GM23338 (cell line): ENCODE measurements at regions not wholly inside any gene's neighbourhood (a gene's known extent, or its start where the extent isn't known, plus 50 kb on each side); places are given as distances from the start of the nearest gene placed in this dataset.
"Not testable (repeated sequence)": the region's sequence is repeated elsewhere in the genome, so short reads cannot be mapped to it uniquely, and the experiment has no call there.

Experiments used
- EZH2 ChIP-seq: fragments of 200-600 bp; sonication (generic); IDR thresholded peaks from one replicate; pipeline ENCODE4 v1.8.0; 2017; ENCODE audit warnings: antibody characterized with exemption, mild to moderate bottlenecking, low read depth; ENCODE audit not compliant: unreplicated experiment
- EZH2phosphoT487 ChIP-seq: fragments of 200-600 bp; sonication (generic); IDR thresholded peaks from one replicate; pipeline ENCODE4 v1.8.1; 2018; ENCODE audit warnings: antibody characterized with exemption; ENCODE audit not compliant: unreplicated experiment
- POLR2AphosphoS5 ChIP-seq: IDR thresholded peaks from 2 replicates; pipeline ENCODE4 v1.6.1; 2016; ENCODE audit warnings: antibody characterized with exemption, low read depth
- TF ChIP-seq, protein P1 (sequence below), 2 experiments: fragments of 200-600 bp in 1 of 2; sonication (generic) in 1 of 2; conservative IDR thresholded peaks; 2 replicates each; pipeline versions ENCODE4 v1.5.1 to v1.6.1; 2016 to 2017; ENCODE audit warnings: antibody characterized with exemption in 2 of 2, low read depth in 2 of 2, mild to moderate bottlenecking in 2 of 2, moderate library complexity in 1 of 2
- TF ChIP-seq, protein P2 (sequence below): IDR thresholded peaks from one replicate; pipeline ENCODE4 v1.6.1; 2018; ENCODE audit warnings: antibody characterized with exemption; ENCODE audit not compliant: unreplicated experiment

DNA sequence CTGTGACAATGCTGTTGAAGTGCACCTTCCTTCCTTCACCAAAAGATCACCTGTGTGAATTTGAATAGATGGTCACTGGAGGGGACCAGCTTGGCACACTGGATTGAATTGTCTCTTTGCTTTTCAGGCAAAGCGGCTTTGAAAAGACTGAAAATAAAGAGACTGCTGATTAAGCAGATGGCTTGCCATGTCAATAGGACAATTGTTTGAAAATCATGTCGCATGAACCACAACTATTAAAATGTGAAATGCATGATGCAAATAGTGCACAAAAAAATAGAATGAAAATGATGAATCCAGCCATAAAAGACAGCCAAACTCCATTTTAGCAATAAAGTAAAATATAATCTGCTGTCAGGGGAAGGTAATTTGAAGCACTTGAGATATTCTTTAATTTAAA lies 415.3 kb downstream of the CCT8L2 start:
- TF ChIP-seq, protein P1, sequence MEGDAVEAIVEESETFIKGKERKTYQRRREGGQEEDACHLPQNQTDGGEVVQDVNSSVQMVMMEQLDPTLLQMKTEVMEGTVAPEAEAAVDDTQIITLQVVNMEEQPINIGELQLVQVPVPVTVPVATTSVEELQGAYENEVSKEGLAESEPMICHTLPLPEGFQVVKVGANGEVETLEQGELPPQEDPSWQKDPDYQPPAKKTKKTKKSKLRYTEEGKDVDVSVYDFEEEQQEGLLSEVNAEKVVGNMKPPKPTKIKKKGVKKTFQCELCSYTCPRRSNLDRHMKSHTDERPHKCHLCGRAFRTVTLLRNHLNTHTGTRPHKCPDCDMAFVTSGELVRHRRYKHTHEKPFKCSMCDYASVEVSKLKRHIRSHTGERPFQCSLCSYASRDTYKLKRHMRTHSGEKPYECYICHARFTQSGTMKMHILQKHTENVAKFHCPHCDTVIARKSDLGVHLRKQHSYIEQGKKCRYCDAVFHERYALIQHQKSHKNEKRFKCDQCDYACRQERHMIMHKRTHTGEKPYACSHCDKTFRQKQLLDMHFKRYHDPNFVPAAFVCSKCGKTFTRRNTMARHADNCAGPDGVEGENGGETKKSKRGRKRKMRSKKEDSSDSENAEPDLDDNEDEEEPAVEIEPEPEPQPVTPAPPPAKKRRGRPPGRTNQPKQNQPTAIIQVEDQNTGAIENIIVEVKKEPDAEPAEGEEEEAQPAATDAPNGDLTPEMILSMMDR (conservative IDR thresholded peaks at IDR 0.05; ENCODE audit: low read depth in 2 of 2) = not testable (repeated sequence)
- not testable (repeated sequence) for TF ChIP-seq EZH2, EZH2phosphoT487, POLR2AphosphoS5
- TF ChIP-seq, protein P2, sequence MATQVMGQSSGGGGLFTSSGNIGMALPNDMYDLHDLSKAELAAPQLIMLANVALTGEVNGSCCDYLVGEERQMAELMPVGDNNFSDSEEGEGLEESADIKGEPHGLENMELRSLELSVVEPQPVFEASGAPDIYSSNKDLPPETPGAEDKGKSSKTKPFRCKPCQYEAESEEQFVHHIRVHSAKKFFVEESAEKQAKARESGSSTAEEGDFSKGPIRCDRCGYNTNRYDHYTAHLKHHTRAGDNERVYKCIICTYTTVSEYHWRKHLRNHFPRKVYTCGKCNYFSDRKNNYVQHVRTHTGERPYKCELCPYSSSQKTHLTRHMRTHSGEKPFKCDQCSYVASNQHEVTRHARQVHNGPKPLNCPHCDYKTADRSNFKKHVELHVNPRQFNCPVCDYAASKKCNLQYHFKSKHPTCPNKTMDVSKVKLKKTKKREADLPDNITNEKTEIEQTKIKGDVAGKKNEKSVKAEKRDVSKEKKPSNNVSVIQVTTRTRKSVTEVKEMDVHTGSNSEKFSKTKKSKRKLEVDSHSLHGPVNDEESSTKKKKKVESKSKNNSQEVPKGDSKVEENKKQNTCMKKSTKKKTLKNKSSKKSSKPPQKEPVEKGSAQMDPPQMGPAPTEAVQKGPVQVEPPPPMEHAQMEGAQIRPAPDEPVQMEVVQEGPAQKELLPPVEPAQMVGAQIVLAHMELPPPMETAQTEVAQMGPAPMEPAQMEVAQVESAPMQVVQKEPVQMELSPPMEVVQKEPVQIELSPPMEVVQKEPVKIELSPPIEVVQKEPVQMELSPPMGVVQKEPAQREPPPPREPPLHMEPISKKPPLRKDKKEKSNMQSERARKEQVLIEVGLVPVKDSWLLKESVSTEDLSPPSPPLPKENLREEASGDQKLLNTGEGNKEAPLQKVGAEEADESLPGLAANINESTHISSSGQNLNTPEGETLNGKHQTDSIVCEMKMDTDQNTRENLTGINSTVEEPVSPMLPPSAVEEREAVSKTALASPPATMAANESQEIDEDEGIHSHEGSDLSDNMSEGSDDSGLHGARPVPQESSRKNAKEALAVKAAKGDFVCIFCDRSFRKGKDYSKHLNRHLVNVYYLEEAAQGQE = not testable (repeated sequence)
